Activated T-cell treated with anti-CD3 and anti-CD28 coated beads for 4 hours (primary cell): ENCODE measurements at regions not wholly inside any gene's neighbourhood (a gene's known extent, or its start where the extent isn't known, plus 50 kb on each side); places are given as distances from the start of the nearest gene placed in this dataset.

Experiments used
- DNase-seq: peaks from one replicate; pipeline ENCODE4 v3.0.0-alpha.2; 2020

DNA sequence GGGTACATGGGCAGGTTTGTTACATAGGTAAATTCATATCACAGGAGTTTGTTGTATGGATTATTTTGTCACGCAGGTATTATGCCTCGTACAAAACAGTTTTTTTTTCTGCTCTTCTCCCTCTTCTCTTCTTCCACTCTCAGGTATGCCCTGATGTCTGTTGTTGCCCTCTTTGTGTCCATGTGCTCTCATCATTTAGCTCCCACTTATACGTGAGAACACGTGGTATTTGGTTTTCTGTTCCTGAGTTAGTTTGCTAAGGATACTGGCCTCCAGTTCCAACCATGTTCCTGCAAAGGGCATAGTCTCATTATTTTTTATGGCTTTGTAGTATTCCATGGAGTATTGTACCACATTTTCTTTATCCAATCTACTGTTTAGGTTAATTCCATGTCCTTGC, 65.7 kb downstream of the UNC5CL start:
- no peak for DNase-seq

DNA sequence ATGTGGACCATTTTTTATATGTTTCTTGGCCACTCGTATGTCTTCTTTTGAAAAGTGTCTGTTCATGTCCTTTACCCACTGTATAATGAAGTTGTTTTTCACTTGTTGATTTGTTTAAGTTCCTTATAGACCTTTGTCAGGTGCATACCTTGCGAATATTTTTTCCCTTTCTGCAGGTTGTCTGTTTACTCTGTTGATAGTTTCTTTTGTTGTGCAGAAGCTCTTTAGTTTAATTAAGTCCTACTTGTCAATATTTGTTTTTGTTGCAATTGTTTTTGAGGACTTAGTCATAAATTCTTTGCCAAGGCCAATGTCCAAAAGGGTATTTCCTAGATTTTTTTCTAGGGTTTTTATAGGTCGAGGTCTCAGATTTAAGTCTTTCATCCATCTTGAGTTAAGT, 66.2 kb downstream of the UNC5CL start:
- DNase-seq = no peak

GRCh38 chr6:40972190-40972589, 66.8 kb downstream of the UNC5CL start:
- DNase-seq = no peak

GRCh38 chr6:40968620-40969164, 70.3 kb downstream of the UNC5CL start:
- DNase-seq = no peak

DNA sequence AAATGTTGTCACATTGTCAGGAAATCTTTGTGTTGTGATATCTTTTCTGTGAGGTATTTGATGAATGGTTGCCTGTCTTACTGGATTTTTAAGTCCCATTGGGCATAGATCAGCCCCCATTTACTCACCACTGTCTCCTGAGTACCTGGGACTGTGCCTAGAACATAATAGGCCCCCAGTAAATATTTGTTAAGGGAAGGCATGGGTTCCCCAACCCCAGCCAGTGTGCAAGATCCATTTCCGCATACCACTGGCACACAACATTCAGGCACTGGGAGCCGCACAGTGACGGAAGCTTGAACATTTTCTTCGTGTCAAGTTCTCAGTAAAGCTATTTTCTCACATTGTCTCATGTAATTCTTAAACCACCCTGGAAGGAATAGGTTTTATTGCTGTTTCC, 72.2 kb downstream of the UNC5CL start:
- no peak for DNase-seq

DNA sequence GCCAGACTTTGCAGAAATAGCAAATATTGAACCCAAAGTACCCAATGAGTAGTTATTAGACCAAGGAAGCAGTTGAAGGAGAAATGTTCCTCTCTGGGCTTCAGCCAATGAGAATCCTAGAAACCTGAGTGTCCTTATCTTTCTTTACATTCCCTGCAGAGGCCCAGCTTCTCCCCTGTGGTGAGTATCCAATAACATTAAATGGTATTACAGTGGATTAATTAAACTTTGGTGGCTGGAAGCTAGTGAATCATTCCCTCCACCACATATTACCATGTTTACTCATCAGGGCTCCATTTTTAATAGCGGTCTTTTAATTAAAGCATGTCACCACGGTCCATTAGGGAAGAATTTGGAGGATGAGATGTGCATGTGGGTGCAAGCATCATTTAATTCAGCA, 74.0 kb downstream of the UNC5CL start:
- no peak for DNase-seq

- DNase-seq = no peak
Measured at GRCh38 chr6:40963019-40963418, 76.0 kb downstream of the UNC5CL start.

DNA sequence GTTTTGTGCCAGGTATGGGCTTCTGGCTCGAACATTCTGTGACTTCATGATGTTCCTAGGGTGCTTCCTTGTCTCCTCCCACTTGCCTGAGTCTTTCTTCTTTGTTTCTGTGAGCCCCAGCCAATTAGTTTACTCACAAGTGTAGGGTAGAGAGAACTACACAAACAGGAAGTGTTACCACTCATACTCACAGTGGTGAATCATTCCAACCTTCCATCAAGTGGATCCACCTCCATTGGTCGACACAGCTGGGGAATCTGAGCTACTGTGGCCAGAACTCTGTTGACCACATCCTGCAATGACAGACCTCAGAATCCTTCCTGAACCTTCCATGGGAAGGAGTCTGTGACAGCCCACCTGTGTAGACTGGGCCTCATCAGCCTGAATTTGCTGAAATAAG, 76.8 kb downstream of the UNC5CL start:
- no peak for DNase-seq

GRCh38 chr6:40961831-40962230, 77.2 kb downstream of the UNC5CL start:
- DNase-seq = no peak

GRCh38 chr6:40960742-40961430, 78.1 kb downstream of the UNC5CL start:
- no peak for DNase-seq

GRCh38 chr6:40959781-40960327, 79.2 kb downstream of the UNC5CL start:
- no peak for DNase-seq

GRCh38 chr6:40958738-40959137, 80.3 kb downstream of the UNC5CL start:
- DNase-seq = no peak

DNA sequence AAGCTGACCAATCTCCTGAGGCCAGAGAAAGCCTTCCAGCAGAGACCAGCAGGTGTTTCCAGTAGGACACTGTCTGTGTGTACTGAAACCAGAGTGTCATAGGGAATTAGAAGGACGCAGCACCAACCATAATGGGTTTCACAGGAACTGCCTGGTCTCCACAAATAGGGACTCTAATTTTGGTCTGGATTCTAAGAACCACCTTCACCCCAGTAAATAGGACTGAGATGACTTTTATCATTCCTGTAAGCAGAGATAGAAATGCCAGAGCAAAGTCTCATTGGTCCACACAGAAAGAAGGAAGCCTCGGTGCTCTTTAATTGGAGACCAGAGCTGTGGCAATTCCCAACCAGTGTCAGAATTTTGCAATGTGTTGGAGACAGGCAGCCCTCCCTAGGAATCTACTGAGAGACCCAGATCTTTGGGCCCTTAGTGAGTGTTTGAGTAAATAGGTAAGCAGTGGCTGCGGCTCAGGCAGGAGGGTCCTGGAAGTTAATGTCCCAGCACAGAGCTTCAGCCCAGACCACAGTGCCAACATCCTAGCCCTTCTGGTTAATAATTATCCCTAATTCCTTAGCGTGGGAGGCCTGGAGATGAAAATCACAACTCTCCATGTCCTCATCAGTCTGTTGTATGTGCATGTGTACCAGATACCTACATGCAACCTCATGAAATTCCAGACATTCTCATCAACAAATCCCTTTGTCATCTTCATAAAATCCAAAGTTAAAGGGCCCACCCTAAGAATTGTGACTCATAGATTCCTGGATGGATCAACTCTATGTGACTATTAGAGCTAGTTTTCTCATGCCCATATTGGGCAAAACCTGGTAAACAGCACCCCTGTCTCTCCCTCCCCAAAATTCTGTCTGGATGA, 81.2 kb downstream of the UNC5CL start:
- DNase-seq = no peak

GRCh38 chr6:40956936-40957335, 82.1 kb downstream of the UNC5CL start:
- DNase-seq = no peak

GRCh38 chr6:40955178-40955545, 83.9 kb downstream of the UNC5CL start:
- no peak for DNase-seq

DNA sequence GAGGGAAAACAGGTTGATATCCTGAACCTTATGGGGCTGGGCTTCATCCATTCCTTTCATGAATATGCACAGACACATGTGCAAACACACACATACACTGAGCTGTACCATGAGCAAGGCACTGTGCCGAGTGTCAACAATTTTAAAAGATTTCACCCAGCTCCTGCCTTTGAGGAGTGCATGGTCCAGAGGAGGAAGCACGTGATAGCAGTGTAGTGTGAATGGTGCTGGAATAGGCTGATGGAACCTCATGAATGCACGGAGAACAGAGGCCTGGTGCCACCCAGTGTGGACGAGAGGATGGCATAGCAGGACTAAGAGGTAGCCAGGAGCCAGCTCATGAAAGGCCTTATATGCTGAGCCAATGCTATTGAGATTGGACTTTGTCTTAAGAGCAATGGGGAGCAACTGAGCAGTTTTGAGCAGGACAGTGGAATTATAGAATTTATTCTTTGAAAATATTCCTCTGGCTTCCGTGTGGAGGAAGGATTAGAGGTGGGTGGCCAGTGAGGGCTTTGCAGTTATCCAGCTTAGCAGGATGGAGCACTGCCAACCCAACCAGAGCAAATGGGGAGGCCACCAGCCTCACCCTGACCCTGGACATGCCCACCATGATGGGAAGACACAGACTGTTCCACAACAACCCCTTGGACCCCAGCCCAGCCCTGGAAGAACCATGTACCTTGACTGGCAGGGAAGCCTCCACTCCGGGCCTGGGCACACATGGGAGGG, 84.4 kb downstream of the UNC5CL start:
- no peak for DNase-seq

DNA sequence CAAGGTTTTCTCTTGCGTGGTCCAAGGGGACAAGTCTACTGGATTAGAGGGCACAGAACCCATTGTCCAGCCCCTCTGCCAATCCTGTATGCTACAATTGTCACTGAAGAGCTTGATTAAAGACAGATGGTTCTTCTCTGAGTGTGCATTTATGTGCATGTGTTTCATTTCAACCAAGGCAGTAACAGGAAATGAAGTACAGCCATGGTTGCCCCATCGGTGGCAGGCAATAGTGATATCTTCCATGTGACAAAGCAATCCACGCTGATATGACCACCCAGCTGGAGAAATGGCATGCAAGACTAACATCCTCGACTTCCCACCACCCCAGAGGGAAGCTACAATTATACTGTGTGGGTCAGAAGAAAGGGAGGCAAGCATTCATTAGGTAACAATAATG, 85.5 kb downstream of the UNC5CL start:
- DNase-seq = no peak

DNA sequence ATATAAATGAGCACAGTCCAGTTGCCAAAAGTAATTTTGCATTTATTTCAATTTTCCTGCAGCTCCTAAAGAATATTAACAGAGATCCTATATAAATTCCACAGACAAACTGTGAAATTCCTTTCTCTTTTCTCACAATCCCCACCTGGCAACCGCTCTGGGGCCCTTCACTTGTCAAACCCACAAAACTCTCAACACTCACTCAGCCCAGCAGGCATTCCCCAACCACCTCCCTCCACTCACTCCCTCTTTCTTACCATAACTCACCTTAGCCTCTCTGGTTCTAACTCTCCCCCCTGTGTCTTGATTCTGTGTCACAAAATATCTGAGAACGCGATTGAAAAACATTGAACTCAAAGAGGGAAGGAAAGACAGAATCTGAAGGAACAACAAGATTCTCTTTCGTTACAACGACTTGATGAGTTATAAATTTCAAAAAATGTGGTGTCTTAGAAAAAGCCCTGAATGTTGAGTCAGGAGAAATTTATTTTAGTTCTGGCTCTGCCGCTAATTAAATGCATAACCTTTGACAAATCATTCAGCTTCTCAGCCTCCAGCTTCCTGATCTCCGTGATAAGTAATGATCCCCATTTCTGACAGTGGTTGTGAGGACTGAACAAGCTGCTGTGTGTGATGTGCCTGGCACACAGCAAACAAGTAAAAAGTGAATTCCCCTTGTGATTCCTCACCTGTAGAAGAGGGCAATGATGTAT, 87.9 kb downstream of the UNC5CL start:
- DNase-seq = no peak

DNA sequence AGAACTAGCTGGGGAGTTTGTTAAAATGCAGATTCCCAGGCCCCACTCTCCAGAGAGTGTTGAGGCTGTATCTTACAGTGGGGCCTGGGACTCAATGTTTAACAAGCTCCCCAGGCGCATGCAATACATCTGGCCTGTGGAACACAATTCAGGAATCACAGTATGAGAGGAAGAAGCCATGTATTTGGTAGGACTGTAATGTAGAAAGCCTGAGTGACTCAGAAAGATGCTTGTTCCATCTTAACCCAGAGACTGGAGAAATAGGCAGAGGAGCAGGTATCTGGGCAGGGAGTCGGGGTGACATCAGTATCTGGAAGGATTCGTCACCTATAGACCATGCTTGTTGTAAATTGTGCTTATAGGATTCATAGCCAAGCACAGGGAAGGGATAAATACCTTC, 90.5 kb downstream of the UNC5CL start:
- no peak for DNase-seq

DNA sequence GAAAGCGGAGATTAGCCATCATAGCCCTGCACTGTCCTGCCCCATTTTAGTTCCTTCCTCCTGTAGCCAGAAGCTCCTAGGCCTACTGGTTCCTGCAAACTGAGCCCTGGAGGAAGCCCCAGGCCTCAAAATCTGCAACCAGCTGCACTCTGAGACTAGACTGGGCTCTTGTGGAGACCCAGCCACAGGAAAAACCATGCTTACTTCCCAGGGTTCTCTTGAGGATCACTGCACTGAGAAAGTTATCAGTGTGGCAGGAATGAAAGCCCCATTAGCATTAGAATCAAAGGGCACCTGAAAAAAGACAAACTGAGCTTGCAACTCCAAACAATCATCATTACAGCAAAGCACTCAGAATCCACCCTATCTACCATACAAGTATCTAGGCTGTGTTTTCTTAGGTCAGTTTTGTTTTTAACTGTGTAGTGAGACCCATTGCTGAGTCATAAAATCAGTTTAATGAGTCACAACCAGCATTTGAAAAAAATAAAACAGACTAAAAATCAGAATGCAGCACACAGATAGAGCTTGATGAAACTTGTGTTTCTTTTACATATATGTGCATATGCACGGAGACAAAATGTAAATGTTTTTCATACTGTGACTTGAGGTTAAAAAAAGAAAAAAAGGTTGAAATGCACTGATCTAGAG, 91.0 kb downstream of the UNC5CL start:
- no peak for DNase-seq

DNA sequence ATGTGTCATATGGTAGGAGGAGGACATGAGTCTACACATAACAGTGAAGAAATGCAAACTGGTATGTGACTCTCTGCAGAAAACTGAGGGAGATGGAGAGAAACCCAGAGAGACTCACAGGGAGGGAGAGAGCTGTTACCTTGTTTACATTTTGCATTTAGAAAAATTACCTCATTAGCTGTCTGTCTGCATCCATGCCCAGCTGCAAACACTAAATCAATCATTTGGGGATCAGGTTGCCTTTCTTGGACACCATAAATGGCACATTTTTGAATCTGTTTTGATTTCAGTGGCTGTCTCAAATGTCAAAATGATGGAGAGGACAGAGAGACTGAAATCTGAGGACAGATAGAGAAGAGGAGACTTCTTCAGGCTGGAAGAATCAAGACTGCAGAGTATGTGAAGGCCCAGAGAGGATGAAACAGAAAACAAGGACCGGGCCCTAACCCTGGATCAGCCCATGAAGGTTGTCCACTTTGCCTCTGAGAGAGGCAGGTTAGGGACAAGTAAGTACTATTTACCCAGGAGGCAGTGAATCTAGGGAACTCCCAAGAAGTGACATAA, 92.2 kb downstream of the UNC5CL start:
- no peak for DNase-seq

GRCh38 chr6:40937491-40937890, 101.5 kb downstream of the UNC5CL start:
- no peak for DNase-seq
